ENCODE measurements at regions not wholly inside any gene's neighbourhood (a gene's known extent, or its start where the extent isn't known, plus 50 kb on each side); places are given as distances from the start of the nearest gene placed in this dataset.
"Not testable (repeated sequence)": the region's sequence is repeated elsewhere in the genome, so short reads cannot be mapped to it uniquely, and the experiment has no call there.

- H3K4me3 ChIP-seq (ENCODE audit: low read depth, low read length) = no peak overlapping the region
Measured at GRCh38 chr20:11694467-11694866, 223.2 kb upstream of the BTBD3 start.

- no peak overlapping the region for H3K4me3 ChIP-seq (ENCODE audit: low read depth, low read length)
Measured at GRCh38 chr20:11697055-11697454, 220.6 kb upstream of the BTBD3 start.

- no peak overlapping the region for H3K4me3 ChIP-seq (ENCODE audit: low read depth, low read length)
Measured at GRCh38 chr20:11697646-11698045, 220.0 kb upstream of the BTBD3 start.

GRCh38 chr20:11698124-11698523 lies 219.6 kb upstream of the BTBD3 start:
- no peak overlapping the region for H3K4me3 ChIP-seq (ENCODE audit: low read depth, low read length)

GRCh38 chr20:11700831-11701230 lies 216.9 kb upstream of the BTBD3 start:
- no peak overlapping the region for H3K4me3 ChIP-seq (ENCODE audit: low read depth, low read length)

GRCh38 chr20:11702721-11703518 lies 214.8 kb upstream of the BTBD3 start:
- H3K4me3 ChIP-seq (ENCODE audit: low read depth, low read length) = no peak overlapping the region

GRCh38 chr20:11705512-11705911 lies 212.2 kb upstream of the BTBD3 start:
- no peak overlapping the region for H3K4me3 ChIP-seq (ENCODE audit: low read depth, low read length)

GRCh38 chr20:11708223-11708622 lies 209.5 kb upstream of the BTBD3 start:
- H3K4me3 ChIP-seq (ENCODE audit: low read depth, low read length) = not testable (repeated sequence)

- H3K4me3 ChIP-seq (ENCODE audit: low read depth, low read length) = no peak overlapping the region
Measured at GRCh38 chr20:11711214-11711613, 206.5 kb upstream of the BTBD3 start.

- no peak overlapping the region for H3K4me3 ChIP-seq (ENCODE audit: low read depth, low read length)
Measured at GRCh38 chr20:11712639-11713160, 205.0 kb upstream of the BTBD3 start.

- H3K4me3 ChIP-seq (ENCODE audit: low read depth, low read length) = no peak overlapping the region
Measured at GRCh38 chr20:11714886-11715285, 202.8 kb upstream of the BTBD3 start.

- no peak overlapping the region for H3K4me3 ChIP-seq (ENCODE audit: low read depth, low read length)
Measured at GRCh38 chr20:11716239-11716944, 201.3 kb upstream of the BTBD3 start.

- H3K4me3 ChIP-seq (ENCODE audit: low read depth, low read length) = no peak overlapping the region
Measured at GRCh38 chr20:11716945-11717248, 200.8 kb upstream of the BTBD3 start.

- H3K4me3 ChIP-seq (ENCODE audit: low read depth, low read length) = no peak overlapping the region
Measured at GRCh38 chr20:11717562-11717961, 200.1 kb upstream of the BTBD3 start.

- H3K4me3 ChIP-seq (ENCODE audit: low read depth, low read length) = no peak overlapping the region
Measured at GRCh38 chr20:11718474-11719094, 199.1 kb upstream of the BTBD3 start.

- H3K4me3 ChIP-seq (ENCODE audit: low read depth, low read length) = no peak overlapping the region
Measured at GRCh38 chr20:11719153-11719552, 198.5 kb upstream of the BTBD3 start.

GRCh38 chr20:11721411-11721810 lies 196.3 kb upstream of the BTBD3 start:
- H3K4me3 ChIP-seq (ENCODE audit: low read depth, low read length) = no peak overlapping the region

GRCh38 chr20:11724097-11724496 lies 193.6 kb upstream of the BTBD3 start:
- H3K4me3 ChIP-seq (ENCODE audit: low read depth, low read length) = no peak overlapping the region

GRCh38 chr20:11726026-11726425 lies 191.7 kb upstream of the BTBD3 start:
- H3K4me3 ChIP-seq (ENCODE audit: low read depth, low read length) = no peak overlapping the region

- H3K4me3 ChIP-seq (ENCODE audit: low read depth, low read length) = no peak overlapping the region
Measured at GRCh38 chr20:11727708-11728107, 190.0 kb upstream of the BTBD3 start.

- no peak overlapping the region for H3K4me3 ChIP-seq (ENCODE audit: low read depth, low read length)
Measured at GRCh38 chr20:11728937-11729336, 188.8 kb upstream of the BTBD3 start.

- no peak overlapping the region for H3K4me3 ChIP-seq (ENCODE audit: low read depth, low read length)
Measured at GRCh38 chr20:11729806-11730205, 187.9 kb upstream of the BTBD3 start.

Data from iPS-11a (cell line).